GM18505 (cell line): ENCODE measurements at regions not wholly inside any gene's neighbourhood (a gene's known extent, or its start where the extent isn't known, plus 50 kb on each side); places are given as distances from the start of the nearest gene placed in this dataset.

ENCODE experiments used
- ATAC-seq: cut with Tn5 transposase; IDR thresholded peaks from one replicate; pipeline ENCODE4 v1.9.1; 2021; ENCODE audit not compliant: unreplicated experiment
- POLR2A ChIP-seq: IDR thresholded peaks from 4 replicates; pipeline ENCODE4 v1.6.1; 2011; ENCODE audit warnings: borderline replicate concordance; ENCODE audit not compliant: insufficient read depth, insufficient read length; ENCODE audit errors: extremely low read depth

- no peak for TF ChIP-seq POLR2A
- ATAC-seq = no peak
Measured at GRCh38 chr2:107202962-107203591, 317.1 kb upstream of the ST6GAL2 start.

GRCh38 chr2:107215401-107216350 is 329.7 kb upstream of the ST6GAL2 start:
- TF ChIP-seq POLR2A = no peak
- no peak for ATAC-seq

- TF ChIP-seq POLR2A = no peak
Measured at GRCh38 chr2:107218208-107218607, 332.2 kb upstream of the ST6GAL2 start.

GRCh38 chr2:107222466-107222865 is 336.5 kb upstream of the ST6GAL2 start:
- ATAC-seq = no peak
- no peak for TF ChIP-seq POLR2A

More at GRCh38 chr2:107218208-107218607, 332.2 kb upstream of the ST6GAL2 start:
- ATAC-seq = no peak

GRCh38 chr2:107235491-107236254 is 349.7 kb upstream of the ST6GAL2 start:
- ATAC-seq = no peak
- TF ChIP-seq POLR2A = no peak

GRCh38 chr2:107242811-107243210 is 356.8 kb upstream of the ST6GAL2 start:
- no peak for TF ChIP-seq POLR2A
- no peak for ATAC-seq

- TF ChIP-seq POLR2A = no peak
- no peak for ATAC-seq
Measured at GRCh38 chr2:107248932-107249331, 363.0 kb upstream of the ST6GAL2 start.

GRCh38 chr2:107255744-107256143 is 369.8 kb upstream of the ST6GAL2 start:
- no peak for TF ChIP-seq POLR2A
- ATAC-seq = no peak

- no peak for TF ChIP-seq POLR2A
- ATAC-seq = no peak
Measured at GRCh38 chr2:107258531-107259407, 372.8 kb upstream of the ST6GAL2 start.

- ATAC-seq = no peak
- TF ChIP-seq POLR2A = no peak
Measured at GRCh38 chr2:107259408-107260195, 373.6 kb upstream of the ST6GAL2 start.

- no peak for TF ChIP-seq POLR2A
- no peak for ATAC-seq
Measured at GRCh38 chr2:107263628-107264027, 377.7 kb upstream of the ST6GAL2 start.

- no peak for TF ChIP-seq POLR2A
- no peak for ATAC-seq
Measured at GRCh38 chr2:107264184-107264583, 378.2 kb upstream of the ST6GAL2 start.

- TF ChIP-seq POLR2A = no peak
- ATAC-seq = no peak
Measured at GRCh38 chr2:107266555-107266954, 380.6 kb upstream of the ST6GAL2 start.

- TF ChIP-seq POLR2A = no peak
- no peak for ATAC-seq
Measured at GRCh38 chr2:107267086-107267485, 381.1 kb upstream of the ST6GAL2 start.
